Karpas-422 (cell line): ENCODE measurements at regions not wholly inside any gene's neighbourhood (a gene's known extent, or its start where the extent isn't known, plus 50 kb on each side); places are given as distances from the start of the nearest gene placed in this dataset.
"Not testable (repeated sequence)": the region's sequence is repeated elsewhere in the genome, so short reads cannot be mapped to it uniquely, and the experiment has no call there.

ENCODE experiments used
- DNase-seq: peaks from one replicate; pipeline ENCODE4 v3.0.0-alpha.2; 2015
- H2AFZ ChIP-seq: fragments of 200-600 bp; sonication (generic); 2 replicates; pipeline ENCODE4 v1.6.1; 2014; ENCODE audit warnings: antibody characterized with exemption, low read length, mixed read lengths
- H3K27ac ChIP-seq: fragments of 200-600 bp; sonication (generic); 2 replicates; pipeline ENCODE4 v1.5.1; 2014; ENCODE audit warnings: mild to moderate bottlenecking, low read length, moderate library complexity
- H3K27me3 ChIP-seq: fragments of 200-600 bp; sonication (generic); 2 replicates; pipeline ENCODE4 v1.6.1; 2014; ENCODE audit warnings: low read length, mixed read lengths
- H3K36me3 ChIP-seq: fragments of 200-600 bp; sonication (generic); 2 replicates; pipeline ENCODE4 v1.6.1; 2014; ENCODE audit warnings: low read length, mixed read lengths; ENCODE audit not compliant: insufficient read depth
- H3K4me1 ChIP-seq: fragments of 200-600 bp; sonication (generic); 2 replicates; pipeline ENCODE4 v1.6.1; 2014; ENCODE audit warnings: mild to moderate bottlenecking, low read length, mixed read lengths
- H3K4me2 ChIP-seq: fragments of 200-600 bp; sonication (generic); 2 replicates; pipeline ENCODE4 v1.6.1; 2014; ENCODE audit warnings: low read length, low read depth, mild to moderate bottlenecking; ENCODE audit not compliant: poor library complexity, severe bottlenecking
- H3K4me3 ChIP-seq: fragments of 200-600 bp; sonication (generic); 2 replicates; pipeline ENCODE4 v1.5.1; 2014; ENCODE audit warnings: mild to moderate bottlenecking, antibody characterized with exemption, low read length, mixed read lengths
- H3K79me2 ChIP-seq: fragments of 200-600 bp; sonication (generic); 2 replicates; pipeline ENCODE4 v1.6.1; 2014; ENCODE audit warnings: mild to moderate bottlenecking, low read length, mixed read lengths
- H3K9ac ChIP-seq: fragments of 200-600 bp; sonication (generic); 2 replicates; pipeline ENCODE4 v1.6.0; 2014; ENCODE audit warnings: low read length
- H3K9me2 ChIP-seq: fragments of 200-600 bp; sonication (generic), shearing (Covaris generic); replicated peaks from 2 replicates; pipeline ENCODE4 v1.6.0; 2014; ENCODE audit warnings: mild to moderate bottlenecking, low read length, moderate library complexity; ENCODE audit not compliant: insufficient read depth
- H3K9me3 ChIP-seq: fragments of 300-700, 200-600 bp; sonication (generic); 2 replicates; pipeline ENCODE4 v1.6.1; 2014; ENCODE audit warnings: low read length, mixed read lengths
- H4K20me1 ChIP-seq: fragments of 200-600 bp; sonication (generic); 2 replicates; pipeline ENCODE4 v1.6.1; 2014; ENCODE audit warnings: mild to moderate bottlenecking, antibody characterized with exemption, low read length, low read depth; ENCODE audit not compliant: insufficient read depth

DNA sequence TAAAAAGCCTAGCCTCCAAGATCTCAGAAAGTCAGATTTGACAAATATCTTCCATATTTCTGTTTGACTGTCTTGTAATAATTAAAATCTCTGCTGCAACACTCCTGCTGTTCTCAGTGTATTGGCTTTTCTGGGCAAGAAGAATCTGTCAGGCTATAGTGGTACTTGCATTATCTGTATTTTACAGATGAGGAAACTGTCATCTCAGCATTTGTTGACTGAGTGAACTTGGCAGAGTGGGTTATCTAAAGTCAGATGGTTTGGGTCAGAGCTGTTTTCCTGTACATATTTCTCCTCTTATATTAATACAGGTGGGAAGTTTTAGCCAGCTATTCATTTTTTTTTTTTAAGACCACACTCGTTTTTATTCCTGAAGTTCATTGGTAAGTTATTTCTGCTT, 1378.2 kb upstream of the PCDH20 start:
- no peak for DNase-seq
- no peaks in the 10 kb centered on the region for H3K9me3 ChIP-seq
- H3K9me2 ChIP-seq = no peaks in the 10 kb centered on the region
- H2AFZ ChIP-seq = no peak overlapping the region; the same call in 1 of the 2 replicates
- no peak overlapping the region for H3K27ac ChIP-seq
- H3K36me3 ChIP-seq = no peaks in the 10 kb centered on the region
- H4K20me1 ChIP-seq = no peaks in the 10 kb centered on the region
- no peaks in the 10 kb centered on the region for H3K27me3 ChIP-seq
- H3K9ac ChIP-seq = no peak overlapping the region
- no peaks in the 10 kb centered on the region for H3K4me1 ChIP-seq
- no peak overlapping the region for H3K4me2 ChIP-seq
- H3K79me2 ChIP-seq = no peaks in the 10 kb centered on the region
- H3K4me3 ChIP-seq = no peak overlapping the region

GRCh38 chr13:62781866-62782265, 1366.2 kb upstream of the PCDH20 start:
- Histone ChIP-seq H3K36me3 (no peaks in the 10 kb centered on the region), H4K20me1 (no peaks in the 10 kb centered on the region), H3K4me2 (no peak overlapping the region), H3K4me3 (no peak overlapping the region), H3K9ac (no peak overlapping the region), H2AFZ (no peak overlapping the region), H3K27ac (no peak overlapping the region), H3K79me2 (no peaks in the 10 kb centered on the region), H3K4me1 (no peaks in the 10 kb centered on the region), H3K9me2 (no peaks in the 10 kb centered on the region), H3K9me3 (no peaks in the 10 kb centered on the region), H3K27me3 (no peaks in the 10 kb centered on the region)
- no peak for DNase-seq

DNA sequence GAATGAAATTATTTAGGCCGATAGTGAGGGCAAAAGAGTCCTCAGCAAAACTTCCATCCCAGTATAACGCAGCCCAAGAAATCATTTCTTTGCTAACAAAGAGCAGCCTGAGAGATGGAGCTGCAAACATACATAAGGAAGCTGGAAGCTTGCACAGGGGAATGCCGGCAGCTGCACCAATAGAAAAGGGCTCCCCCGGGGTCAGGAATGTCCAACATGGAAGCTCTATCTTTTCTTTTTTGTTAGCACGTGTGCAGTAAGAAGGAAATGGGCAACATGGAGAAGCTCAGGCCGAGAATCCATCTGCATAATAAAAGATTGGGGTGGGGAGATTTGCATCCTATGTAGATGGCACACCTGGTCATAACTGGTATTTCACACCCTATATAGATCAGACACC, 1363.5 kb upstream of the PCDH20 start:
- Histone ChIP-seq H3K4me3 (no peak overlapping the region), H3K9ac (no peak overlapping the region), H4K20me1 (no peaks in the 10 kb centered on the region), H2AFZ (no peak overlapping the region), H3K4me1 (no peaks in the 10 kb centered on the region), H3K27ac (no peak overlapping the region), H3K4me2 (no peak overlapping the region), H3K79me2 (no peaks in the 10 kb centered on the region), H3K9me2 (no peaks in the 10 kb centered on the region), H3K9me3 (no peaks in the 10 kb centered on the region), H3K36me3 (no peaks in the 10 kb centered on the region), H3K27me3 (no peaks in the 10 kb centered on the region)
- no peak for DNase-seq

- H3K9me3 ChIP-seq = no peaks in the 10 kb centered on the region
- no peak for DNase-seq
- no peaks in the 10 kb centered on the region for H3K27me3 ChIP-seq
- H3K36me3 ChIP-seq = no peaks in the 10 kb centered on the region
- H3K9ac ChIP-seq = no peak overlapping the region
- H3K27ac ChIP-seq = no peak overlapping the region
- H4K20me1 ChIP-seq = no peaks in the 10 kb centered on the region
- no peaks in the 10 kb centered on the region for H3K4me1 ChIP-seq
- no peak overlapping the region; the same call in 1 of the 2 replicates for H2AFZ ChIP-seq
- no peaks in the 10 kb centered on the region for H3K79me2 ChIP-seq
- no peak overlapping the region for H3K4me3 ChIP-seq
- H3K9me2 ChIP-seq = no peaks in the 10 kb centered on the region
- no peak overlapping the region for H3K4me2 ChIP-seq
Measured at GRCh38 chr13:62767473-62767872, 1351.8 kb upstream of the PCDH20 start.

GRCh38 chr13:62760724-62761123, 1345.1 kb upstream of the PCDH20 start:
- Histone ChIP-seq H3K4me1 (no peaks in the 10 kb centered on the region), H3K27ac (no peak overlapping the region), H3K36me3 (no peaks in the 10 kb centered on the region), H3K79me2 (no peaks in the 10 kb centered on the region), H3K4me3 (no peak overlapping the region), H3K9me2 (no peaks in the 10 kb centered on the region), H4K20me1 (no peaks in the 10 kb centered on the region), H3K27me3 (no peaks in the 10 kb centered on the region), H3K9me3 (no peaks in the 10 kb centered on the region), H3K9ac (no peak overlapping the region), H3K4me2 (no peak overlapping the region), H2AFZ (no peak overlapping the region; the same call in 1 of the 2 replicates)
- no peak for DNase-seq

DNA sequence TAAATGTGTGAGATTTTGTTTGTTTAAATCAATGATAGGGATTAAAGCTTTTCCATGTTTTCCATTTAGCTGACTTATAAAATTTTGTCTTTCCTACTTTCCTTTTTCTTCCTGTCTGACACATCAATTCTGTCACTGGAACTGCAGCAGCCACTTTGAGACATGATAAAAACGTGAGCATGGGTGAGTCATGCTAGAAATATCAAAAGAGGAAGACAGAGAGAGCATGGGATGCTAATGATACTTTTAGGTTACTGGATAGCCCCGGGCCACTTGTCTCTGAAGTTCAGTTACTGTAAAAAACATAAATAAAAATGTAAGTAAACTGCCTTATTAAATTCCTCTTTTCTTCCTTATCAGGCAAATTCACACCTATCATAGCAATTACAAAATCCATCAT, 1332.0 kb upstream of the PCDH20 start:
- peaks cover 4% of the 10 kb centered on the region; the same call in 1 of the 2 replicates for H3K9me3 ChIP-seq
- no peak overlapping the region for H3K4me2 ChIP-seq
- no peaks in the 10 kb centered on the region for H3K4me1 ChIP-seq
- no peak overlapping the region for H3K9ac ChIP-seq
- H3K36me3 ChIP-seq = no peaks in the 10 kb centered on the region
- no peaks in the 10 kb centered on the region for H3K79me2 ChIP-seq
- H3K9me2 ChIP-seq = no peaks in the 10 kb centered on the region
- no peak overlapping the region for H3K4me3 ChIP-seq
- no peaks in the 10 kb centered on the region for H4K20me1 ChIP-seq
- no peaks in the 10 kb centered on the region for H3K27me3 ChIP-seq
- H3K27ac ChIP-seq = no peak overlapping the region
- H2AFZ ChIP-seq = 0 out of 2 replicates have a peak overlapping the region, but pooled peaks have one; percentile 34
- no peak for DNase-seq

DNA sequence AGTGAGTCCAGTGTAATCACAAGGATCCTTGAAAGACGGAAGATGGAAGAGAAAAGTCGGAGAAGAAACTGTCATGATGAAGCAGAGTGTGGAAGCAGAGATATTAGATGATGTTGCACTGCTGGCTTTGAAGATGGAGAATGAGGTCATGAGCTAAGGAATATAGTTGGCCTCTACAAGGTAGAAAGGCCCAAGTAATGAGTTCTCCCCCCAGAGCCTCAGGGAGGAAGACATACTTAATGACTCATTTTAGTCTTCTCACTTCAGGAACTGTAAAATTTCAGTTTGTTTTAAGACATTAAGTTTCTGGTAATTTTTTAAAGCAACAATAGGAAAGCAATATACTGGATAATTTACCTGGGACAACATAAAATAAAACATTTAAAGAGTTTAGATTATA, 1331.5 kb upstream of the PCDH20 start:
- no peaks in the 10 kb centered on the region for H3K9me2 ChIP-seq
- no peak overlapping the region for H3K27ac ChIP-seq
- H3K4me2 ChIP-seq = no peak overlapping the region
- no peak overlapping the region for H3K4me3 ChIP-seq
- peaks cover 4% of the 10 kb centered on the region; the same call in 1 of the 2 replicates for H3K9me3 ChIP-seq
- no peak for DNase-seq
- 0 out of 2 replicates have a peak overlapping the region, but pooled peaks have one; percentile 48 for H2AFZ ChIP-seq
- H3K79me2 ChIP-seq = no peaks in the 10 kb centered on the region
- H4K20me1 ChIP-seq = no peaks in the 10 kb centered on the region
- no peaks in the 10 kb centered on the region for H3K36me3 ChIP-seq
- H3K9ac ChIP-seq = no peak overlapping the region
- H3K4me1 ChIP-seq = no peaks in the 10 kb centered on the region
- no peaks in the 10 kb centered on the region for H3K27me3 ChIP-seq

DNA sequence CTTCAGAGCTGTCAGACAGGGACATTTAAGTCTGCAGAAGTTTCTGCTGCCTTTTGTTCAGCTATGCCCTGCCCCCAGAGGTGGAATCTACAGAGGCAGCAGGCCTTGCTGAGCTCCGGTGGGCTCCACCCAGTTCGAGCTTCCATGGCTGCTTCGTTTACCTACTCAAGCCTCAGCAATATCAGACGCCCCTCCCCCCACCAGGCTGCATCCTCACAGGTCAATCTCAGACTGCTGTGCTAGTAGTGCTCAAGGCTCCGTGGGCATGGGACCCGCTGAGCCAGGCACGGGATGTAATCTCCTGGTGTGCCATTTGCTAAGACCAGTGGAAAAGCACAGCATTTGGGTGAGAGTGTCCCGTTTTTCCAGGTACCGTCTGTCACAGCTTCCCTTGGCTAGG, 1314.1 kb upstream of the PCDH20 start:
- not testable (repeated sequence) for H3K9ac ChIP-seq, H3K4me1 ChIP-seq, H3K4me2 ChIP-seq, DNase-seq, H3K4me3 ChIP-seq, H3K9me3 ChIP-seq, H3K27me3 ChIP-seq, H3K9me2 ChIP-seq, H3K79me2 ChIP-seq, H3K27ac ChIP-seq, H3K36me3 ChIP-seq, H2AFZ ChIP-seq, H4K20me1 ChIP-seq

GRCh38 chr13:62721893-62722292, 1306.2 kb upstream of the PCDH20 start:
- no peak overlapping the region for H3K4me2 ChIP-seq
- H3K27ac ChIP-seq = no peak overlapping the region
- no peaks in the 10 kb centered on the region for H3K9me2 ChIP-seq
- DNase-seq = no peak
- H3K79me2 ChIP-seq = no peaks in the 10 kb centered on the region
- H4K20me1 ChIP-seq = no peaks in the 10 kb centered on the region
- no peak overlapping the region for H2AFZ ChIP-seq
- H3K27me3 ChIP-seq = no peaks in the 10 kb centered on the region
- H3K4me1 ChIP-seq = no peaks in the 10 kb centered on the region
- H3K4me3 ChIP-seq = no peak overlapping the region
- H3K9ac ChIP-seq = no peak overlapping the region
- H3K9me3 ChIP-seq = no peaks in the 10 kb centered on the region
- no peaks in the 10 kb centered on the region for H3K36me3 ChIP-seq
